NCI-H2107 treated with DMSO at 0.1 percent for 48 hours (cell line): ENCODE measurements at regions not wholly inside any gene's neighbourhood (a gene's known extent, or its start where the extent isn't known, plus 50 kb on each side); places are given as distances from the start of the nearest gene placed in this dataset.
"Not testable (repeated sequence)": the region's sequence is repeated elsewhere in the genome, so short reads cannot be mapped to it uniquely, and the experiment has no call there.

Source experiments
- DNase-seq: peaks from one replicate; lab custom pipeline; 2025; ENCODE audit not compliant: unreplicated experiment; lab: John Stamatoyannopoulos, UW

DNA sequence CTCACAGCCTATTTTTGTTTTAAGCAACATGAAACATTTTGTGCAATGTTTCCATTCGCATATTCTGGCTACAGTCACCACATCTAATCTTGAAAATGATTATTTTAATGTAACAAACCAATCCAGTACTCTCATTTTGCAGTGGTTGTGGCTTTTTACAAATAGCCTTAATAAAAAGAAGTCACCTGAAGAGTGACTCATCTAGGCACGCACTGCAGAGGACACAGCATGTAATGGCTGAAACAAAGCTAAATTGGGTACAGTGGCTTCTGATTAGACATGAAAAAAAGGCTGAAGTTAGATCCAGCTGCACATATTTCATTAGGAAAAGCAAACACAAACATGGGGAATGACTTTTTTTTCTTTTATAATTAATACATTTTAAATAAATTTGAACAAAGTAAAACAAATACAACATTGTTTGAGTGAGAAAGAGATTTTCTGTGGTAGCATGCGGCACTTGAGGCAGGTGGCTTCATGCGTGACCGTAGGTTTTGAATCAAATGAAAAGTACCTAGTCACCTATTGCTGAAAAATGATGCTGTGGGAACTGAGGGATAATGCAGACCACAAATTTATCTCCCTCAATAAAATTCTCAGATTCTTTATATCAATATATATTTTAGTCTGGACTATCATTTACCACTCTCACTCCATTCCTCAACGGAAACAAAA lies 240.8 kb upstream of the DDX53 start:
- DNase-seq: no peak

DNA sequence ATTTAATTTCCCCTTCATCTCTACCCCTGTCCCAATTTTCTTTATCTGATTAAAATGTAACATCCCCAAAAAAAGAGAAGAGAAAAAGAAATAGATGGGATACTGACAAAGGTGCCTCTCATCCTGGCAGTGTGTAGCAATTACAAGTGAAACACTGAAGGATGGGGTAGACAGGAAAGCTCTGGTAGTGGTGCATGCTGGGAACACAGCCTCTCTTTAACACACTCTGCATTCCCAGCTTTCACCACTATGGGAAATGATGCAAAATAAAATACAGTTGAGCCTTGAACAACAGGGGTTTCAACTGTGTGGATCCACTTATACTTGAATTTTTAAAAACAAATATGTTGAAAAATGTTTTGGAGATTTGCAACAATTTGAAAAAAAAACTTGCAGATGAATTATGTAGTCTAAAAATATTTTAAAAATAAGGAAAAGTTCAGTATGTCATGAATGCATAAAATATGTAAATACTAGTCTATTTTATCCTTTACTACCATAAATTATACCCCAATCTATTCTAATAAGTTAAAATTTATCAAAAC lies 239.2 kb upstream of the DDX53 start:
- DNase-seq: no peak

GRCh38 chrX:22788221-22788620 lies 211.5 kb upstream of the DDX53 start:
- no peak for DNase-seq

- DNase-seq: no peak
These were observed 204.1 kb upstream of the DDX53 start for GRCh38 chrX:22795671-22796070.

- DNase-seq: no peak
These were observed 199.4 kb upstream of the DDX53 start for GRCh38 chrX:22800360-22800759.

DNA sequence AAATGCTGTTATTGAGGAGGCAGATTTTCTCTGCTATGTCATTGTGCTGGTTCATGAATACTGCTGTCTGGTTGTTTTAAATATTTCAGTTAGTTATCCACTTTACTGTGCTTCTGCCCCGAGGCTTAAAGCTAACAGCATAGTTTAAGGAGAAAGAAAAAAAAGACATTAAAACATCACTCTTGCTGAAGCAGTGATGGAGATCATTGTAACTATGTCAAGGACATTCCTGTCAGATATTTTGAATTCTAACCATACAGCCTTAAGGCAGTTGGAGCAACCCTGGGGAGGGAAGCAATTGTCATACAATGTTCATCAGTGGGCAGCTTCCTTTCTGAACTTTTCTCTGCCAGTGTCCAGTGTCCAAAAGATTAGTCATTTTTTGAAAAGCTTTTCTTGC lies 199.0 kb upstream of the DDX53 start:
- no peak for DNase-seq

- DNase-seq: no peak
These were observed 196.4 kb upstream of the DDX53 start for GRCh38 chrX:22803353-22803752.

GRCh38 chrX:22810876-22811275 lies 188.9 kb upstream of the DDX53 start:
- no peak for DNase-seq

- DNase-seq: no peak
These were observed 181.7 kb upstream of the DDX53 start for GRCh38 chrX:22818061-22818460.

DNA sequence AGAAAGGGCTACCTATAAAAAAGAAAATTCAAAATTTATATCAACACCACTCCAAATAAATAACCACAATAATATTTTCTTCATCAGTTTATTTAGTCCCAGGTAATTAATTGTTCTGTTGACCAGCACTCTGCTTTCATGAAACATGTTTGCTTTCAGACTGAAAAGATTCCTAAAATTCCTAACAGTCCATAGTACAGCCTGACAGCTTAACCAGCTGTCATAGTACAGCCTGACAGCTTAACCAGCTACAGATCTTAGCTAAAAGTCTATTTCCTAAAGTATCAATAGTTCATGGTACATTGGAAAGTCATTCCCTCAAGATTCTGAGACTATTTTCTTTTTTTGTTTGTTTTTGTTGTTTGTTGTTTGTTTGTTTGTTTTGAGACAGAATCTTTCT lies 144.1 kb upstream of the DDX53 start:
- DNase-seq: no peak

DNA sequence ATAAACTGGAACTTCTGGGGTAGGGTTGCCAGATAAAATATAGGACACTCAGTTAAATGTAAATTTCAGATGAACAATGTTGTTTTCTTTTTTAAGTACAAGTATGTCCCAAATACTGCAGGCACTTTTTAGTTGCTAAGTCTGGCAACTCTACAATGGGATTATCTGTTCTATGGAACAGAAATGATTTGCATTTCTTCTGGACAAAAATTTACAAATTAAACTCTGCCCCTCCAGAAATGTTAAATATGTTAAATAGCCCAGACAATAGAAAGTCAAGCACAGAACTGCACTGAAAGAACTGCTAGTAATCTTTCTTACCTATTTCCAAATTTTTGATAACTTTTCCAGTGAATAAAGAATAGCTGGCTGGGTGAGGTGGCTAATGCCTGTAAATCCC lies 140.1 kb upstream of the DDX53 start:
- no peak for DNase-seq

- DNase-seq: not testable (repeated sequence)
These were observed 133.0 kb upstream of the DDX53 start for GRCh38 chrX:22866801-22867200.

GRCh38 chrX:22882543-22882942 lies 117.2 kb upstream of the DDX53 start:
- no peak for DNase-seq

- no peak for DNase-seq
These were observed 109.9 kb upstream of the DDX53 start for GRCh38 chrX:22889819-22890218.

DNA sequence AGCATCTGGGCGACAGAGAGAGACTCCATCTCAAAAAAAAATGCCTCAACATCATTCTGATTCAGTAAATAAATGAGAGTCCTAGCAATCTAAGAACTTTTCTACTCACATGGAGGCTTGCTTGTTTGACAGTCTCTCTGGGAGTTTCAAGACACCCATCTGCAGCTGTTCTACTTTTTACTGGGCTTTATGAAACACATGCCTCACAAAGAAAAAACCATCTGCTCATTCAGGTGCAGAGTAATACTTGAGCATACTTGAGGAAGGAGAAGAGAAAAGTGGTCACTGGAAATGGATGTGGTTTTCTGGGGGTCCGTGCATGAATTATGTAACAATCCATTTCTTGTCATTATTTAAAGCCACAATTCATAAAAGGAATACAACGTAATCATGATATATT lies 87.1 kb upstream of the DDX53 start:
- peak; percentile 63 for DNase-seq

- DNase-seq: peak; percentile 1
These were observed 76.8 kb upstream of the DDX53 start for GRCh38 chrX:22922961-22923360.

- no peak for DNase-seq
These were observed 65.1 kb upstream of the DDX53 start for GRCh38 chrX:22934640-22935039.

DNA sequence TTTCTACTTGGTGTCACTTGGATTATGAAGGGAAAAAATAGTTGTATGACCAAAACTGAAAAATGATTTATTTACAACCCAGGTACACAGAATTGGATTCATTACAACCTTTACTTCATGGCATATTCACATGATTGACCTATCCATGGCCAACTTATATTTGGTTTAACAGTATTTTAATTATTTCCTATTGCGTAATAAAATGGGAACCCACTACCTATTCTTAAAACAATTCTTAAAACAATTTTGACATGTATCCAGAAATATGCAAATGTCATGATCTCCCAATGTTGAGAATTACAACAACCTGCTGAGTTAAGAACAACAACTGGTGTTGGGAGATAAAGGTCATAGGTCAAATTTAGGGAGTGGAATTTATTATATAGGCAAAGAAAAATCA lies 54.8 kb upstream of the DDX53 start:
- DNase-seq: no peak
